SK-N-MC (cell line): ENCODE measurements at regions not wholly inside any gene's neighbourhood (a gene's known extent, or its start where the extent isn't known, plus 50 kb on each side); places are given as distances from the start of the nearest gene placed in this dataset.

Source experiments
- DNase-seq: peaks from one replicate; pipeline ENCODE4 v3.0.0-alpha.2; 2011; ENCODE audit warnings: low read depth, low spot score
- H3K27ac ChIP-seq: fragments of 200-600 bp; sonication (generic); 2 replicates; pipeline ENCODE4 v1.5.1; 2016; ENCODE audit warnings: mixed run types
- H3K36me3 ChIP-seq: fragments of 200-600 bp; sonication (generic); 2 replicates; pipeline ENCODE4 v1.6.1; 2017; ENCODE audit warnings: antibody characterized with exemption, low read length, mixed read lengths; ENCODE audit not compliant: insufficient read depth
- H3K4me3 ChIP-seq: fragments of 200-600 bp; sonication (generic); 2 replicates; pipeline ENCODE4 v1.5.1; 2016
- H3K9ac ChIP-seq: fragments of 200-600 bp; sonication (generic); 2 replicates; pipeline ENCODE4 v1.8.0; 2017; ENCODE audit warnings: mixed run types, mixed read lengths; ENCODE audit not compliant: insufficient read length
- H3K9me3 ChIP-seq: fragments of 200-600 bp; sonication (generic); 2 replicates; pipeline ENCODE4 v1.6.1; 2017; ENCODE audit warnings: low read depth, mild to moderate bottlenecking, antibody characterized with exemption, low read length, moderate library complexity, mixed read lengths
- EZH2 ChIP-seq: fragments of 200-600 bp; sonication (generic); IDR thresholded peaks from one replicate; pipeline ENCODE4 v1.6.1; 2017; ENCODE audit warnings: antibody characterized with exemption
- FOXP2 ChIP-seq: optimal IDR thresholded peaks from 2 replicates; pipeline ENCODE3; 2011; ENCODE audit warnings: mild to moderate bottlenecking, moderate library complexity; ENCODE audit not compliant: insufficient read depth; ENCODE audit errors: extremely low read length, control extremely low read depth
- POLR2AphosphoS5 ChIP-seq: IDR thresholded peaks from 2 replicates; pipeline ENCODE4 v1.6.1; 2012; ENCODE audit warnings: mild to moderate bottlenecking, low read depth, low read length, borderline replicate concordance

- Histone ChIP-seq H3K27ac (no peak overlapping the region), H3K9ac (no peak overlapping the region), H3K9me3 (no peaks in the 10 kb centered on the region), H3K4me3 (no peak overlapping the region), H3K36me3 (no peaks in the 10 kb centered on the region)
- DNase-seq = no peak
- TF ChIP-seq FOXP2 (no peak), EZH2 (no peak), POLR2AphosphoS5 (no peak)
These were observed 97.1 kb upstream of the ASTN2 start for GRCh38 chr9:117511852-117512481.

- TF ChIP-seq POLR2AphosphoS5 (no peak), EZH2 (no peak), FOXP2 (no peak)
- DNase-seq = no peak
- Histone ChIP-seq H3K9ac (no peak overlapping the region), H3K36me3 (no peaks in the 10 kb centered on the region), H3K9me3 (no peaks in the 10 kb centered on the region), H3K27ac (no peak overlapping the region), H3K4me3 (no peak overlapping the region)
These were observed 81.5 kb upstream of the ASTN2 start for GRCh38 chr9:117496307-117496706.

GRCh38 chr9:117494401-117495090, 79.7 kb upstream of the ASTN2 start:
- Histone ChIP-seq H3K27ac (no peak overlapping the region), H3K9me3 (no peaks in the 10 kb centered on the region), H3K36me3 (no peaks in the 10 kb centered on the region), H3K9ac (no peak overlapping the region), H3K4me3 (no peak overlapping the region)
- no peak for DNase-seq
- TF ChIP-seq FOXP2 (no peak), EZH2 (no peak), POLR2AphosphoS5 (no peak)

- no peak for TF ChIP-seq FOXP2
- no peak for TF ChIP-seq POLR2AphosphoS5
- no peak for TF ChIP-seq EZH2
- no peak overlapping the region for H3K27ac ChIP-seq
- DNase-seq = no peak
- no peaks in the 10 kb centered on the region for H3K36me3 ChIP-seq
- H3K9ac ChIP-seq = no peak overlapping the region
- H3K4me3 ChIP-seq = no peak overlapping the region
- H3K9me3 ChIP-seq = no peaks in the 10 kb centered on the region
These were observed 77.6 kb upstream of the ASTN2 start for GRCh38 chr9:117492476-117492875.

- Histone ChIP-seq H3K9me3 (no peaks in the 10 kb centered on the region), H3K36me3 (no peaks in the 10 kb centered on the region), H3K4me3 (no peak overlapping the region), H3K9ac (no peak overlapping the region), H3K27ac (no peak overlapping the region)
- DNase-seq = no peak
- TF ChIP-seq FOXP2 (no peak), EZH2 (no peak)
These were observed 76.6 kb upstream of the ASTN2 start for GRCh38 chr9:117491491-117491890.

GRCh38 chr9:117490199-117490598, 75.3 kb upstream of the ASTN2 start:
- Histone ChIP-seq H3K36me3 (no peaks in the 10 kb centered on the region), H3K4me3 (no peak overlapping the region), H3K9ac (no peak overlapping the region), H3K27ac (no peak overlapping the region), H3K9me3 (no peaks in the 10 kb centered on the region)
- TF ChIP-seq POLR2AphosphoS5 = no peak
- TF ChIP-seq FOXP2 = no peak
- TF ChIP-seq EZH2 = no peak
- DNase-seq = no peak

- H3K9ac ChIP-seq = no peak overlapping the region
- TF ChIP-seq FOXP2 = no peak
- TF ChIP-seq POLR2AphosphoS5 = no peak
- TF ChIP-seq EZH2 = no peak
- H3K36me3 ChIP-seq = no peaks in the 10 kb centered on the region
- H3K4me3 ChIP-seq = no peak overlapping the region
- H3K27ac ChIP-seq = no peak overlapping the region
- no peaks in the 10 kb centered on the region for H3K9me3 ChIP-seq
- no peak for DNase-seq
These were observed 73.8 kb upstream of the ASTN2 start for GRCh38 chr9:117488659-117489058.

GRCh38 chr9:117487555-117488175, 72.8 kb upstream of the ASTN2 start:
- Histone ChIP-seq H3K27ac (no peak overlapping the region), H3K4me3 (no peak overlapping the region), H3K9ac (no peak overlapping the region), H3K36me3 (no peaks in the 10 kb centered on the region), H3K9me3 (no peaks in the 10 kb centered on the region)
- TF ChIP-seq FOXP2 (no peak), EZH2 (no peak), POLR2AphosphoS5 (no peak)
- DNase-seq = no peak
